ENCODE measurements at regions not wholly inside any gene's neighbourhood (a gene's known extent, or its start where the extent isn't known, plus 50 kb on each side); places are given as distances from the start of the nearest gene placed in this dataset.
"Not testable (repeated sequence)": the region's sequence is repeated elsewhere in the genome, so short reads cannot be mapped to it uniquely, and the experiment has no call there.

GRCh38 chr20:23299673-23300050 lies 50.9 kb upstream of the NXT1 start:
- H3K27ac Mint-ChIP-seq, result no peak overlapping the region
- H3K36me3 Mint-ChIP-seq, result no peaks in the 10 kb centered on the region
- no peaks in the 10 kb centered on the region for H3K9me3 Mint-ChIP-seq
- H3K4me3 Mint-ChIP-seq, result no peak overlapping the region
- DNase-seq (ENCODE audit: low spot score) (no peak), ATAC-seq (no peak)
- H3K4me1 Mint-ChIP-seq (ENCODE audit: low read depth in 2 of 2), result no peaks in the 10 kb centered on the region
- peaks cover 2 to 3% of the 10 kb centered on the region in 2 donors for H3K27me3 Mint-ChIP-seq

- H3K36me3 Mint-ChIP-seq, result no peaks in the 10 kb centered on the region
- H3K4me1 Mint-ChIP-seq (ENCODE audit: low read depth in 2 of 2), result no peaks in the 10 kb centered on the region
- peaks cover 0 to 3% of the 10 kb centered on the region in 2 donors for H3K27me3 Mint-ChIP-seq
- DNase-seq (ENCODE audit: low spot score), result no peak
- no peak overlapping the region for H3K27ac Mint-ChIP-seq
- no peak for ATAC-seq
- H3K9me3 Mint-ChIP-seq, result no peaks in the 10 kb centered on the region
- no peak overlapping the region for H3K4me3 Mint-ChIP-seq
Observed at GRCh38 chr20:23298926-23299672, 51.5 kb upstream of the NXT1 start.

GRCh38 chr20:23298155-23298554 lies 52.4 kb upstream of the NXT1 start:
- Mint-ChIP-seq H3K9me3 (no peaks in the 10 kb centered on the region), H3K27ac (no peak overlapping the region), H3K27me3 (peaks cover 0 to 3% of the 10 kb centered on the region in 2 donors), H3K36me3 (no peaks in the 10 kb centered on the region), H3K4me1 (ENCODE audit: low read depth in 2 of 2) (no peaks in the 10 kb centered on the region), H3K4me3 (no peak overlapping the region)
- DNase-seq (ENCODE audit: low spot score), result no peak
- ATAC-seq, result no peak

GRCh38 chr20:23296841-23297701 lies 53.5 kb upstream of the NXT1 start:
- no peaks in the 10 kb centered on the region for H3K36me3 Mint-ChIP-seq
- H3K4me3 Mint-ChIP-seq, result no peak overlapping the region
- no peak for DNase-seq (ENCODE audit: low spot score)
- peak in 1 of 2 donors; percentile 3 for ATAC-seq
- no peaks in the 10 kb centered on the region for H3K9me3 Mint-ChIP-seq
- H3K4me1 Mint-ChIP-seq (ENCODE audit: low read depth in 2 of 2), result no peaks in the 10 kb centered on the region
- no peak overlapping the region for H3K27ac Mint-ChIP-seq
- peaks cover 0 to 3% of the 10 kb centered on the region in 2 donors for H3K27me3 Mint-ChIP-seq

- Mint-ChIP-seq H3K27me3 (peaks cover 7 to 9% of the 10 kb centered on the region in 2 donors), H3K36me3 (no peaks in the 10 kb centered on the region), H3K9me3 (no peaks in the 10 kb centered on the region), H3K27ac (no peak overlapping the region), H3K4me3 (no peak overlapping the region), H3K4me1 (ENCODE audit: low read depth in 2 of 2) (no peaks in the 10 kb centered on the region)
- no peak for DNase-seq (ENCODE audit: low spot score)
- ATAC-seq, result no peak
Observed at GRCh38 chr20:23295934-23296333, 54.7 kb upstream of the NXT1 start.

- Mint-ChIP-seq H3K36me3 (no peaks in the 10 kb centered on the region), H3K4me3 (no peak overlapping the region), H3K9me3 (no peaks in the 10 kb centered on the region), H3K27me3 (peaks cover 10 to 13% of the 10 kb centered on the region in 2 donors), H3K4me1 (ENCODE audit: low read depth in 2 of 2) (no peaks in the 10 kb centered on the region), H3K27ac (no peak overlapping the region)
- DNase-seq (ENCODE audit: low spot score) (no peak), ATAC-seq (no peak)
Observed at GRCh38 chr20:23294671-23295070, 55.9 kb upstream of the NXT1 start.

GRCh38 chr20:23294166-23294565 lies 56.4 kb upstream of the NXT1 start:
- Mint-ChIP-seq H3K27ac (no peak overlapping the region), H3K4me1 (ENCODE audit: low read depth in 2 of 2) (no peaks in the 10 kb centered on the region), H3K4me3 (no peak overlapping the region), H3K27me3 (peaks cover 10 to 13% of the 10 kb centered on the region in 2 donors), H3K9me3 (no peaks in the 10 kb centered on the region), H3K36me3 (no peaks in the 10 kb centered on the region)
- DNase-seq (ENCODE audit: low spot score) (no peak), ATAC-seq (no peak)

GRCh38 chr20:23293689-23294088 lies 56.9 kb upstream of the NXT1 start:
- H3K9me3 Mint-ChIP-seq, result no peaks in the 10 kb centered on the region
- no peak overlapping the region for H3K27ac Mint-ChIP-seq
- peaks cover 10 to 13% of the 10 kb centered on the region in 2 donors for H3K27me3 Mint-ChIP-seq
- no peaks in the 10 kb centered on the region for H3K4me1 Mint-ChIP-seq (ENCODE audit: low read depth in 2 of 2)
- no peak for DNase-seq (ENCODE audit: low spot score)
- H3K36me3 Mint-ChIP-seq, result no peaks in the 10 kb centered on the region
- no peak overlapping the region for H3K4me3 Mint-ChIP-seq
- ATAC-seq, result no peak

GRCh38 chr20:23292311-23292710 lies 58.3 kb upstream of the NXT1 start:
- ATAC-seq; H3K4me3 Mint-ChIP-seq; DNase-seq (ENCODE audit: low spot score): not testable (repeated sequence)

GRCh38 chr20:23291575-23292240 lies 58.9 kb upstream of the NXT1 start:
- no peak for ATAC-seq
- Mint-ChIP-seq H3K4me3 (no peak overlapping the region), H3K27ac (no peak overlapping the region), H3K36me3 (no peaks in the 10 kb centered on the region), H3K4me1 (ENCODE audit: low read depth in 2 of 2) (no peaks in the 10 kb centered on the region), H3K9me3 (no peaks in the 10 kb centered on the region), H3K27me3 (peaks cover 10 to 13% of the 10 kb centered on the region in 2 donors)
- no peak for DNase-seq (ENCODE audit: low spot score)

More at GRCh38 chr20:23292311-23292710, 58.3 kb upstream of the NXT1 start:
- H3K4me1 Mint-ChIP-seq (ENCODE audit: low read depth in 2 of 2); H3K36me3 Mint-ChIP-seq; H3K9me3 Mint-ChIP-seq; H3K27ac Mint-ChIP-seq: not testable (repeated sequence)
- H3K27me3 Mint-ChIP-seq, result peaks cover 10 to 13% of the 10 kb centered on the region in 2 donors

GRCh38 chr20:23290761-23291574 lies 59.6 kb upstream of the NXT1 start:
- Mint-ChIP-seq H3K9me3 (no peaks in the 10 kb centered on the region), H3K27ac (no peak overlapping the region), H3K27me3 (peaks cover 10 to 13% of the 10 kb centered on the region in 2 donors), H3K4me3 (no peak overlapping the region), H3K36me3 (no peaks in the 10 kb centered on the region), H3K4me1 (ENCODE audit: low read depth in 2 of 2) (no peaks in the 10 kb centered on the region)
- ATAC-seq, result no peak
- DNase-seq (ENCODE audit: low spot score), result no peak

GRCh38 chr20:23289724-23290395 lies 60.7 kb upstream of the NXT1 start:
- ATAC-seq (no peak), DNase-seq (ENCODE audit: low spot score) (no peak)
- H3K4me3 Mint-ChIP-seq, result no peak overlapping the region
- no peaks in the 10 kb centered on the region for H3K9me3 Mint-ChIP-seq
- H3K36me3 Mint-ChIP-seq, result no peaks in the 10 kb centered on the region
- peaks cover 13% of the 10 kb centered on the region in 2 donors for H3K27me3 Mint-ChIP-seq
- H3K27ac Mint-ChIP-seq, result no peak overlapping the region
- H3K4me1 Mint-ChIP-seq (ENCODE audit: low read depth in 2 of 2), result no peaks in the 10 kb centered on the region

GRCh38 chr20:23289249-23289648 lies 61.3 kb upstream of the NXT1 start:
- no peaks in the 10 kb centered on the region for H3K36me3 Mint-ChIP-seq
- ATAC-seq (no peak), DNase-seq (ENCODE audit: low spot score) (no peak)
- H3K4me1 Mint-ChIP-seq (ENCODE audit: low read depth in 2 of 2), result no peaks in the 10 kb centered on the region
- H3K4me3 Mint-ChIP-seq, result no peak overlapping the region
- peaks cover 13 to 19% of the 10 kb centered on the region in 2 donors for H3K27me3 Mint-ChIP-seq
- no peaks in the 10 kb centered on the region for H3K9me3 Mint-ChIP-seq
- no peak overlapping the region for H3K27ac Mint-ChIP-seq

All from natural killer cell treated with Interleukin-12 subunit alpha and Interleukin-12 subunit beta and Interleukin-15 and Interleukin-18, amount 100 ng/mL, for 72 hours (primary cell).